IMR-90 (cell line): ENCODE measurements at regions not wholly inside any gene's neighbourhood (a gene's known extent, or its start where the extent isn't known, plus 50 kb on each side); places are given as distances from the start of the nearest gene placed in this dataset.

Experiments used
- ATAC-seq: fragments of 200-7000 bp; cut with Tn5 transposase; 2 replicates; pipeline ENCODE4 v1.9.1; 2020; ENCODE audit warnings: low read depth, mild to moderate bottlenecking, moderate library complexity
- BruUV-seq: library from RNA; stranded (reverse); fragments of 400-500 nt; replicated peaks from 2 replicates; lab custom pipeline; 2021; lab: Mats Ljungman, UMichigan
- CTCF ChIA-PET: fragments of 300-600 bp; formaldehyde crosslinking; extraction: SDS; loops from one replicate; lab custom pipeline; 2021; ENCODE audit warnings: antibody characterized with exemption; lab: Yijun Ruan, JAX
- POLR2A ChIA-PET: fragments of 300-600 bp; sonication (Branson Sonifier 250); formaldehyde crosslinking; loops from one replicate; lab custom pipeline; 2022; ENCODE audit warnings: antibody characterized with exemption; ENCODE audit not compliant: unreplicated experiment; lab: Charles Lee
- DNase-seq: peaks from one replicate; pipeline ENCODE4 v3.0.0; 2013
- H2AFZ ChIP-seq: replicated peaks from 2 replicates; pipeline ENCODE3; 2013; ENCODE audit warnings: low read length, mild to moderate bottlenecking; ENCODE audit not compliant: poor library complexity
- H2AK5ac ChIP-seq: 2 replicates; pipeline ENCODE4 v1.6.1; 2013; ENCODE audit warnings: low read depth, low read length, inconsistent platforms
- H2AK9ac ChIP-seq: replicated peaks from 2 replicates; pipeline ENCODE3; 2013; ENCODE audit warnings: mild to moderate bottlenecking, low read depth, low read length, moderate library complexity; ENCODE audit not compliant: poor library complexity
- H2BK120ac ChIP-seq: 2 replicates; pipeline ENCODE4 v1.6.1; 2013; ENCODE audit warnings: low read depth, low read length, inconsistent platforms
- H2BK15ac ChIP-seq: 3 replicates; pipeline ENCODE4 v1.6.1; 2013; ENCODE audit warnings: low read depth, low read length, inconsistent platforms
- H2BK20ac ChIP-seq: 2 replicates; pipeline ENCODE4 v1.6.1; 2013; ENCODE audit warnings: low read depth, mild to moderate bottlenecking, inconsistent platforms, low read length, moderate library complexity
- H2BK5ac ChIP-seq: 2 replicates; pipeline ENCODE4 v1.6.1; 2013; ENCODE audit warnings: mild to moderate bottlenecking, low read depth, low read length, inconsistent platforms; ENCODE audit not compliant: poor library complexity, severe bottlenecking
- H3K14ac ChIP-seq: replicated peaks from 2 replicates; pipeline ENCODE4 v1.6.1; 2013; ENCODE audit warnings: low read depth, low read length, inconsistent platforms
- H3K18ac ChIP-seq: 2 replicates; pipeline ENCODE4 v1.6.1; 2013; ENCODE audit warnings: low read depth, low read length, control low read depth
- H3K23ac ChIP-seq: 2 replicates; pipeline ENCODE4 v1.6.1; 2013; ENCODE audit warnings: low read depth, low read length, inconsistent platforms
- H3K27ac ChIP-seq: 2 replicates; pipeline ENCODE4 v1.5.1; 2013; ENCODE audit warnings: mild to moderate bottlenecking, control low read depth, low read length; ENCODE audit not compliant: insufficient read depth
- H3K27me3 ChIP-seq: 2 replicates; pipeline ENCODE4 v1.6.1; 2013; ENCODE audit warnings: low read length; ENCODE audit not compliant: control insufficient read depth, insufficient read depth
- H3K36me3 ChIP-seq: 2 replicates; pipeline ENCODE4 v1.6.1; 2013; ENCODE audit warnings: low read length, mixed read lengths; ENCODE audit not compliant: control insufficient read depth, insufficient read depth
- H3K4ac ChIP-seq: 2 replicates; pipeline ENCODE4 v1.6.1; 2013; ENCODE audit warnings: low read depth, low read length, inconsistent platforms
- H3K4me1 ChIP-seq: 2 replicates; pipeline ENCODE4 v1.6.1; 2013; ENCODE audit warnings: low read length, mixed read lengths; ENCODE audit not compliant: control insufficient read depth, insufficient read depth
- H3K4me2 ChIP-seq: 2 replicates; pipeline ENCODE4 v1.6.1; 2013; ENCODE audit warnings: low read depth, mild to moderate bottlenecking, control low read depth, low read length, moderate library complexity
- H3K4me3 ChIP-seq: 2 replicates; pipeline ENCODE4 v1.5.1; 2013; ENCODE audit warnings: low read depth, mild to moderate bottlenecking, control low read depth, low read length, moderate library complexity; ENCODE audit not compliant: insufficient read depth
- H3K56ac ChIP-seq: 2 replicates; pipeline ENCODE4 v1.6.1; 2013; ENCODE audit warnings: low read length, inconsistent platforms; ENCODE audit not compliant: insufficient read depth; ENCODE audit errors: extremely low read depth
- H3K79me1 ChIP-seq, 2 experiments: 2 replicates each; pipeline ENCODE4 v1.6.1; 2013; ENCODE audit warnings: low read length in 2 of 2, inconsistent platforms in 1 of 2, low read depth in 1 of 2
- H3K9ac ChIP-seq: 2 replicates; pipeline ENCODE4 v1.6.1; 2013; ENCODE audit warnings: low read depth, low read length, control low read depth
- H3K9me1 ChIP-seq: 2 replicates; pipeline ENCODE4 v1.6.1; 2013; ENCODE audit warnings: low read length, inconsistent platforms; ENCODE audit not compliant: insufficient read depth
- H3K9me3 ChIP-seq: 2 replicates; pipeline ENCODE4 v1.6.1; 2013; ENCODE audit warnings: low read length; ENCODE audit not compliant: control insufficient read depth, insufficient read depth
- H4K20me1 ChIP-seq: 2 replicates; pipeline ENCODE4 v1.6.1; 2013; ENCODE audit warnings: low read length, inconsistent platforms; ENCODE audit not compliant: insufficient read depth
- H4K5ac ChIP-seq: 2 replicates; pipeline ENCODE4 v1.6.1; 2013; ENCODE audit warnings: mild to moderate bottlenecking, low read depth, low read length, control low read depth
- H4K8ac ChIP-seq, 2 experiments: 2 replicates each; pipeline ENCODE4 v1.6.1; 2013; ENCODE audit warnings: low read depth in 2 of 2, low read length in 2 of 2, control low read depth in 1 of 2, inconsistent platforms in 1 of 2
- H4K91ac ChIP-seq: 2 replicates; pipeline ENCODE4 v1.6.1; 2013; ENCODE audit warnings: low read depth, low read length, inconsistent platforms; ENCODE audit not compliant: insufficient read depth
- BHLHE40 ChIP-seq: fragments of 150-350 bp; IDR thresholded peaks from 2 replicates; pipeline ENCODE4 v1.6.1; 2016; ENCODE audit warnings: mild to moderate bottlenecking, low read depth, low read length
- CHD1 ChIP-seq: IDR thresholded peaks from 2 replicates; pipeline ENCODE4 v1.6.1; 2012; ENCODE audit warnings: low read depth, low read length, improper control_type of control experiment
- CTCF ChIP-seq: conservative IDR thresholded peaks from 2 replicates; pipeline ENCODE4 v1.5.1; 2012; ENCODE audit warnings: mild to moderate bottlenecking, low read depth, low read length, improper control_type of control experiment
- ELK1 ChIP-seq: fragments of 150-350 bp; IDR thresholded peaks from 2 replicates; pipeline ENCODE4 v1.6.1; 2016; ENCODE audit warnings: low read depth, mild to moderate bottlenecking, low read length, moderate library complexity, borderline replicate concordance
- MAZ ChIP-seq: IDR thresholded peaks from 2 replicates; pipeline ENCODE4 v1.6.1; 2012; ENCODE audit warnings: low read depth, mild to moderate bottlenecking, low read length, improper control_type of control experiment, moderate library complexity, borderline replicate concordance
- MXI1 ChIP-seq: IDR thresholded peaks from 2 replicates; pipeline ENCODE4 v1.6.1; 2012; ENCODE audit warnings: low read depth, mild to moderate bottlenecking, low read length, moderate library complexity, borderline replicate concordance
- NFE2L2 ChIP-seq: fragments of 150-350 bp; IDR thresholded peaks from 2 replicates; pipeline ENCODE4 v1.6.1; 2016; ENCODE audit warnings: low read depth, mild to moderate bottlenecking, low read length
- POLR2A ChIP-seq: IDR thresholded peaks from 2 replicates; pipeline ENCODE4 v1.6.1; 2012; ENCODE audit warnings: mild to moderate bottlenecking, low read depth, low read length
- RAD21 ChIP-seq: IDR thresholded peaks from 2 replicates; pipeline ENCODE4 v1.6.1; 2012; ENCODE audit warnings: low read length, improper control_type of control experiment
- SMC3 ChIP-seq: fragments of 150-350 bp; IDR thresholded peaks from 2 replicates; pipeline ENCODE4 v1.6.1; 2016; ENCODE audit warnings: low read depth, mild to moderate bottlenecking, antibody characterized with exemption, low read length, moderate library complexity
- USF2 ChIP-seq: fragments of 150-350 bp; IDR thresholded peaks from 2 replicates; pipeline ENCODE4 v1.6.1; 2017; ENCODE audit warnings: mild to moderate bottlenecking, antibody characterized with exemption, low read length, low read depth
- WGBS, 2 experiments: methylation state at CpG; one replicate each; pipeline versions ENCODE4 v1.1.5 to v1.1.7; 2013; ENCODE audit warnings: missing lambda C conversion rate in 2 of 2; ENCODE audit not compliant: insufficient read length in 1 of 2; ENCODE audit errors: extremely low coverage in 2 of 2; 5-methylcytosine and 5-hydroxymethylcytosine counted together
- dilution Hi-C: fragments of 300-500 bp; cut with HindIII; formaldehyde crosslinking; loops from one replicate; pipeline ENCODE4 v1.14.3; 2018; ENCODE audit warnings: low sequenced_read_pairs; ENCODE audit not compliant: unreplicated experiment
- in situ Hi-C: fragments of 300-500 bp; cut with MboI; formaldehyde crosslinking; loops from 3 replicates; pipeline ENCODE4 v1.14.3; 2019; ENCODE audit warnings: low sequenced_read_pairs, inconsistent platforms, mixed read lengths
- intact Hi-C: fragments of 100-400 bp; cut with micrococcal nuclease; formaldehyde crosslinking; loops from 2 replicates; pipeline ENCODE4 v1.10.0; 2022

GRCh38 chrX:131840799-131841495, 182.2 kb upstream of the STK26 start:
- Histone ChIP-seq H2BK5ac (no peak overlapping the region), H3K9ac (no peak overlapping the region), H2BK15ac (no peak overlapping the region), H3K9me1 (no peaks in the 10 kb centered on the region), H3K36me3 (no peaks in the 10 kb centered on the region), H3K27me3 (peaks cover 8% of the 10 kb centered on the region), H3K4me3 (no peak overlapping the region), H3K79me1 (no peaks in the 10 kb centered on the region), H4K20me1 (no peaks in the 10 kb centered on the region), H2AFZ (no peak overlapping the region), H3K4me1 (no peaks in the 10 kb centered on the region), H3K4ac (no peak overlapping the region), H3K9me3 (no peaks in the 10 kb centered on the region), H4K8ac (no peak overlapping the region), H4K5ac (no peak overlapping the region), H2AK9ac (no peak overlapping the region), H2AK5ac (no peak overlapping the region), H3K56ac (no peak overlapping the region), H4K91ac (no peak overlapping the region), H3K14ac (no peak overlapping the region), H3K23ac (no peak overlapping the region), H2BK120ac (no peak overlapping the region), H2BK20ac (no peak overlapping the region), H3K18ac (no peak overlapping the region), H3K4me2 (no peak overlapping the region), H3K27ac (no peak overlapping the region)
- CTCF ChIA-PET = interaction anchor here (0.9 kb wide), 1 partner anchor 380 kb away, joined by 3 read pairs; no protein-coding TSS in a partner anchor
- intact Hi-C loops = loop anchor here (1.0 to 5.0 kb wide), 4 partner anchors 230 to 790 kb away; partner anchors contain the start of gene RAP2C
- dilution Hi-C loops = no loop called here
- 55% methylated on average over 8 of the region's 24 CpGs; no CpG with 5 or more reads in 1 of the 2 experiments for WGBS, 2 experiments
- no TSS peak for BruUV-seq
- TF ChIP-seq NFE2L2 (no peak), SMC3 (no peak), BHLHE40 (no peak), MXI1 (no peak), USF2 (no peak), RAD21 (no peak), CTCF (no peak), MAZ (no peak), CHD1 (no peak), POLR2A (no peak), ELK1 (no peak)
- DNase-seq (no peak), ATAC-seq (no peak)
- in situ Hi-C loops = loop anchor here (25.0 kb wide), 1 partner anchor 796 kb away; no protein-coding TSS in a partner anchor
- POLR2A ChIA-PET = no interaction called here
